OCI-LY7 (cell line): ENCODE measurements at regions not wholly inside any gene's neighbourhood (a gene's known extent, or its start where the extent isn't known, plus 50 kb on each side); places are given as distances from the start of the nearest gene placed in this dataset.

Experiments
- EZH2phosphoT487 ChIP-seq: fragments of 200-600 bp; sonication (generic); IDR thresholded peaks from 2 replicates; pipeline ENCODE4 v1.6.1; 2018; ENCODE audit warnings: low read depth, borderline replicate concordance, mild to moderate bottlenecking, mixed run types, antibody characterized with exemption, low read length, moderate library complexity, mixed read lengths
- TF ChIP-seq, protein P1 (sequence below): fragments of 200-600 bp; sonication (generic); conservative IDR thresholded peaks from 2 replicates; pipeline ENCODE4 v1.5.1; 2014; ENCODE audit warnings: mild to moderate bottlenecking, antibody characterized with exemption, low read length, moderate library complexity, mixed read lengths

- TF ChIP-seq, protein P1, sequence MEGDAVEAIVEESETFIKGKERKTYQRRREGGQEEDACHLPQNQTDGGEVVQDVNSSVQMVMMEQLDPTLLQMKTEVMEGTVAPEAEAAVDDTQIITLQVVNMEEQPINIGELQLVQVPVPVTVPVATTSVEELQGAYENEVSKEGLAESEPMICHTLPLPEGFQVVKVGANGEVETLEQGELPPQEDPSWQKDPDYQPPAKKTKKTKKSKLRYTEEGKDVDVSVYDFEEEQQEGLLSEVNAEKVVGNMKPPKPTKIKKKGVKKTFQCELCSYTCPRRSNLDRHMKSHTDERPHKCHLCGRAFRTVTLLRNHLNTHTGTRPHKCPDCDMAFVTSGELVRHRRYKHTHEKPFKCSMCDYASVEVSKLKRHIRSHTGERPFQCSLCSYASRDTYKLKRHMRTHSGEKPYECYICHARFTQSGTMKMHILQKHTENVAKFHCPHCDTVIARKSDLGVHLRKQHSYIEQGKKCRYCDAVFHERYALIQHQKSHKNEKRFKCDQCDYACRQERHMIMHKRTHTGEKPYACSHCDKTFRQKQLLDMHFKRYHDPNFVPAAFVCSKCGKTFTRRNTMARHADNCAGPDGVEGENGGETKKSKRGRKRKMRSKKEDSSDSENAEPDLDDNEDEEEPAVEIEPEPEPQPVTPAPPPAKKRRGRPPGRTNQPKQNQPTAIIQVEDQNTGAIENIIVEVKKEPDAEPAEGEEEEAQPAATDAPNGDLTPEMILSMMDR: no peak
- TF ChIP-seq EZH2phosphoT487: no peak
Measured at GRCh38 chr1:245074232-245074747, 80.5 kb upstream of the KIF26B start.
